GM10248 (cell line): ENCODE measurements at regions not wholly inside any gene's neighbourhood (a gene's known extent, or its start where the extent isn't known, plus 50 kb on each side); places are given as distances from the start of the nearest gene placed in this dataset.

Experiments
- CTCF ChIA-PET: fragments of 300-600 bp; sonication (Branson Sonifier 250); formaldehyde crosslinking; extraction: SDS; loops from one replicate; lab custom pipeline; 2021; ENCODE audit warnings: antibody characterized with exemption; lab: Yijun Ruan, JAX
- POLR2A ChIA-PET: fragments of 350-650 bp; sonication (Branson Sonifier 250); formaldehyde crosslinking; extraction: SDS; loops from one replicate; lab custom pipeline; 2020; ENCODE audit warnings: antibody characterized with exemption; lab: Yijun Ruan, JAX
- DNase-seq: peaks from one replicate; pipeline ENCODE4 v3.0.0; 2012; ENCODE audit errors: extremely low spot score
- CTCF ChIP-seq: IDR thresholded peaks from 2 replicates; pipeline ENCODE4 v1.5.1; 2012; ENCODE audit warnings: mild to moderate bottlenecking, low read depth; ENCODE audit errors: extremely low read depth, missing control alignments, control extremely low read depth

DNA sequence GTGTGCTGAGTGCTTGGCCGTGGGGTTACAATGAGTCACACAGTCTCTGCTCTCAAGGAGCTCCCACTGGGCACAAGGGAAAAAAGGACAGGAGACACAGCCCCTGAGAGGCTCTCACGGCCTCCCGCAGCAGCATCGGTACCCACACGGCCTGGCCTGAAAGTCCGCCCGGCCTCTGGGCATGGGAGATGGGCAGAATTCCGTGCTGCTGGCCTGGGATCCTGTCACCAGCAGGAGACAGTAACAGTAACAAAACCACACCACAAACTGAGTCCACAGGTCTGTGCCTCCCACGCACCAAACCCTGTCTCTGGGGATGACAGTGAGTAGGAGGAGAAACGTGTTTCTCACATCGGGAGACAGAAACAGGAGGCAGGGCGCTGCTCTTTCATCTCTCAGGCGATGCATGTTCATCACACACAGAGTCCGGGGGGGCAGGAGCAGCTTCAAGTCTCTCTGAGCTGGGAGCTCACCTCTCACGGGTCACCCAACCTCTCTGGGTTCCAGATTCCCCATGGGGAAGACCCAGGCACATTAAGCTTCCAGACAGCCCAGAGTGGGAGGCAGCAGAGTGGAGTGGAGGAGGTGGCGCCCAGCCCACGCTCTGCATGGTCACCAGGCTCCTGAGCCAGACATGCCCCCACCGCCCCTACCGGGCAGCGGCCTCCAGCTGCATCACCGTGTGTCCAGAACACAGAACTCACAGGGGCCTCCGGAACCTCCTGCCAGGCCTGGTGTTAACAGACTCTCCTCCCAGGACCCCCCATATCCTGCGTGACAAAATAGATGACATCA is 124.7 kb upstream of the VSTM2B start:
- ChIA-PET POLR2A (no interaction called here), CTCF (interaction anchor here (0.7 kb wide), 1 partner anchor 1030 kb away, joined by 3 read pairs; no protein-coding TSS in a partner anchor)
- TF ChIP-seq CTCF = no peak

DNA sequence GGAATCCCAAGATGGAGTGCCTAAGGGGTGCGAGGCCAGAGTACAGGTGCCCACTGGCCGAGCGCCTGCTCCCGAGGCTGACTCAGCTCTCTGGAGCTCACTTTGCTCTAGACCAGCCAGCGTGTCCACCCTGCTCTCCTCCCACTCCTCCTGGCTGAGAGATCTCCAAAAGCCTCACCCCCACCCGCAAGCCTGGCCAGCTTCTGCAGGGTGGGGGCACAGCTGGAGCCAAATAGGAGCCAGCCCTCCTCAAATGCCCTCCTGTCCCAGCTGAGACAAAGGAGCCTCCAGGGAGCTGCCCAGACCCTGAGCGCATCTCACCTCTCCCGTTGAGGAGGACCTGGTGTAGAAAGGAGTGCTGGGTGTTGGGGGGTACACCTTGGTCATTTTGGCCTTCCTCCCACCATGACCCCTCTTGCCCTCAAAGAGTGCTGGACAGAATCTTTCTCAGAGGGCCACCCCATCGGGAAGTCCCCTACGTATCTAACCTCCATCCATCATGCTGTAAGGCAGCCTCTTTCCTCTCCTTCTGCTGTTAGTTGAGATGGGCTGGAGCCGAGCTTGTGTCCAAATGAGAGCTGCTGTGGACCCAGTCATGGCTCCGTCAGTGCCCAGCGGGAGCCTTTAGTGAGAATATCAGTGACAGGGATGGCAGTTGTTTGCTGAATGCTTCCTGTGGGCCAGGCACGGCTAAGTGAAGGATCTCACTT is 123.9 kb upstream of the VSTM2B start:
- CTCF ChIA-PET = interaction anchor here (0.7 kb wide), 1 partner anchor 1030 kb away, joined by 3 read pairs; no protein-coding TSS in a partner anchor
- POLR2A ChIA-PET = no interaction called here
- no peak for TF ChIP-seq CTCF
- DNase-seq = no peak

More for the DNA sequence above, 124.7 kb upstream of the VSTM2B start:
- no peak for DNase-seq

DNA sequence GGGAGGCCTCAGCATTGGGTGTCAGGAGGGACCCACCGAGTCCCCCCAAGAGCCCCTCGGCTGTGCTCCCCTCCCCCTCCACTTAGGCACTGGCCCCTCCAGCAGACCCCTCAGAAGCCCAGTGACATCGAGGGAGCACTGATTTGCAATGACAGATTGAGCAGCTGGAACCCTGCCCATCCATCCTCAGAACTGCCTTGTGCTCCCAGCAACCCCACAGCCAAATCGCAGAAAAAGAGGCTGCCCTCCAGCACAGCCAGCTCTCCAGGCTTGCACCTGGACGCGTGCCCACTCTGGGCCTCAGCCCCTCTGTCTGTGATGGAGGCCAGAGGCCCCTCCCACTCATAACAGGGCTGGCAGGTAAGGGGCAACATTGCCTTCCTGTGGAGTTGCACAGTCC is 123.2 kb upstream of the VSTM2B start:
- POLR2A ChIA-PET = no interaction called here
- no peak for DNase-seq
- CTCF ChIA-PET = no interaction called here
- TF ChIP-seq CTCF = no peak

- DNase-seq = no peak
- CTCF ChIA-PET = no interaction called here
- no peak for TF ChIP-seq CTCF
- POLR2A ChIA-PET = no interaction called here
Measured at GRCh38 chr19:29404015-29404414, 121.8 kb upstream of the VSTM2B start.

DNA sequence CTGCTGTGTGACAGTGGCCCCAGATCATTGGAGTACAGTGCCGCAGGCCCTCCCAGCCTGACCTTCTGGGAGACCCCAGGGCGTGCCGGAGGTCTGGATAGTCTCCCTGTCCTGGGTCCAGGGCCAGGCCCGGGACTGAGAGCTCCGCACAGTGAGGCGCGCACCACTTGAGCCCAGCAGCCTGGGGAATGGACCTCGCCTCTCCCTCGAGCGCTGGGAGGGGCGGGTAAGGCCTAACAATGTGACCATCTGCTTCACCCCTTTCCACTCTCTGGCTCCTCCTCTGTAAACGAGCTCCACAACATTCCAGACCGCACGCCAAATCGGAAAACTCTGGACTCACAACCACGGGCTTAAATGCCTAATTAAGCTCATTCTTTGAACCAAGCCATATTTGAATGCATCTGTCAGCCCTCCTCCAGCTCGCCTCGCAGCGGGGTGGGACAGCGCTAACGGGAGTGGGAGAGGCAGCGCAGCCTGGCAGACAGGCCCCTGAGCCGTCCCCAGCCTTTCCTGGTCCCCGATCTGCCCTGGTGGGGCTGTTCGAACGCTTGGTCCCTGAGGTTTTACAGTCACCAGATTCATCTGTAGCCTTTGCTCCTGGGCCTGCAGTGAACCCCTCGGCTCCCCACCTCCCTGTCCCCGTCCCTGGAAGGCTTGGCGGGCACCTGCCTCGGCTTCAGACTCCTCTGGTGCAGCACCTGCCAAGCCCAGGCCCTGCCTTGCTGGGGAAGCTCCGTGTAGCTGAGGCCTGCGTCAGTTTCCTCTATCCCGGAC is 120.7 kb upstream of the VSTM2B start:
- no peak for DNase-seq
- ChIA-PET POLR2A (no interaction called here), CTCF (no interaction called here)
- TF ChIP-seq CTCF = no peak

- POLR2A ChIA-PET = no interaction called here
- no peak for TF ChIP-seq CTCF
- CTCF ChIA-PET = no interaction called here
- DNase-seq = no peak
Measured at GRCh38 chr19:29405728-29405995, 120.1 kb upstream of the VSTM2B start.
